ENCODE measurements at regions not wholly inside any gene's neighbourhood (a gene's known extent, or its start where the extent isn't known, plus 50 kb on each side); places are given as distances from the start of the nearest gene placed in this dataset.

DNA sequence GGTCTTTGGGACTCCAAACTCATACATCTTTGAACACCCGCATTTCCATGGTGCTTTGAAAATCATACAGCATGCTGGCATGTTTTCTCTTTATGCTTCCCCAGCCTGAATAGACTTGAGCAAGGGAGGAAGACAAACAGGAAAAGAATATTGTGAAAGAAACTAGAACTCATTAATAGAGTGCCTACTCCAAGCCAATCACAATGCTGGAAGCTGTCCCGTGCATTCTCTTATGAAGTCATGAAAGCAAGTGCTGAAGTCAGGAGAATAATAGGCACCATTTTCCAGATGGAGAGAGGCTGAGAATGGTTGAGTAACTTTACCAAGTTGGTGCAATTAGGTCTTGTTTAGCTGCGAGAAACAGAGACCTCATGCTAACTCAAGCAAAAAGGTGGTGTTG, 102.5 kb upstream of the PTPRT start:
- no peak for TF ChIP-seq ETS1 (IDR thresholded peaks at IDR 0.05)
- TF ChIP-seq ZNF114 (CRISPR knock-in tag; IDR thresholded peaks at IDR 0.05), result no peak
- TF ChIP-seq, protein P1, sequence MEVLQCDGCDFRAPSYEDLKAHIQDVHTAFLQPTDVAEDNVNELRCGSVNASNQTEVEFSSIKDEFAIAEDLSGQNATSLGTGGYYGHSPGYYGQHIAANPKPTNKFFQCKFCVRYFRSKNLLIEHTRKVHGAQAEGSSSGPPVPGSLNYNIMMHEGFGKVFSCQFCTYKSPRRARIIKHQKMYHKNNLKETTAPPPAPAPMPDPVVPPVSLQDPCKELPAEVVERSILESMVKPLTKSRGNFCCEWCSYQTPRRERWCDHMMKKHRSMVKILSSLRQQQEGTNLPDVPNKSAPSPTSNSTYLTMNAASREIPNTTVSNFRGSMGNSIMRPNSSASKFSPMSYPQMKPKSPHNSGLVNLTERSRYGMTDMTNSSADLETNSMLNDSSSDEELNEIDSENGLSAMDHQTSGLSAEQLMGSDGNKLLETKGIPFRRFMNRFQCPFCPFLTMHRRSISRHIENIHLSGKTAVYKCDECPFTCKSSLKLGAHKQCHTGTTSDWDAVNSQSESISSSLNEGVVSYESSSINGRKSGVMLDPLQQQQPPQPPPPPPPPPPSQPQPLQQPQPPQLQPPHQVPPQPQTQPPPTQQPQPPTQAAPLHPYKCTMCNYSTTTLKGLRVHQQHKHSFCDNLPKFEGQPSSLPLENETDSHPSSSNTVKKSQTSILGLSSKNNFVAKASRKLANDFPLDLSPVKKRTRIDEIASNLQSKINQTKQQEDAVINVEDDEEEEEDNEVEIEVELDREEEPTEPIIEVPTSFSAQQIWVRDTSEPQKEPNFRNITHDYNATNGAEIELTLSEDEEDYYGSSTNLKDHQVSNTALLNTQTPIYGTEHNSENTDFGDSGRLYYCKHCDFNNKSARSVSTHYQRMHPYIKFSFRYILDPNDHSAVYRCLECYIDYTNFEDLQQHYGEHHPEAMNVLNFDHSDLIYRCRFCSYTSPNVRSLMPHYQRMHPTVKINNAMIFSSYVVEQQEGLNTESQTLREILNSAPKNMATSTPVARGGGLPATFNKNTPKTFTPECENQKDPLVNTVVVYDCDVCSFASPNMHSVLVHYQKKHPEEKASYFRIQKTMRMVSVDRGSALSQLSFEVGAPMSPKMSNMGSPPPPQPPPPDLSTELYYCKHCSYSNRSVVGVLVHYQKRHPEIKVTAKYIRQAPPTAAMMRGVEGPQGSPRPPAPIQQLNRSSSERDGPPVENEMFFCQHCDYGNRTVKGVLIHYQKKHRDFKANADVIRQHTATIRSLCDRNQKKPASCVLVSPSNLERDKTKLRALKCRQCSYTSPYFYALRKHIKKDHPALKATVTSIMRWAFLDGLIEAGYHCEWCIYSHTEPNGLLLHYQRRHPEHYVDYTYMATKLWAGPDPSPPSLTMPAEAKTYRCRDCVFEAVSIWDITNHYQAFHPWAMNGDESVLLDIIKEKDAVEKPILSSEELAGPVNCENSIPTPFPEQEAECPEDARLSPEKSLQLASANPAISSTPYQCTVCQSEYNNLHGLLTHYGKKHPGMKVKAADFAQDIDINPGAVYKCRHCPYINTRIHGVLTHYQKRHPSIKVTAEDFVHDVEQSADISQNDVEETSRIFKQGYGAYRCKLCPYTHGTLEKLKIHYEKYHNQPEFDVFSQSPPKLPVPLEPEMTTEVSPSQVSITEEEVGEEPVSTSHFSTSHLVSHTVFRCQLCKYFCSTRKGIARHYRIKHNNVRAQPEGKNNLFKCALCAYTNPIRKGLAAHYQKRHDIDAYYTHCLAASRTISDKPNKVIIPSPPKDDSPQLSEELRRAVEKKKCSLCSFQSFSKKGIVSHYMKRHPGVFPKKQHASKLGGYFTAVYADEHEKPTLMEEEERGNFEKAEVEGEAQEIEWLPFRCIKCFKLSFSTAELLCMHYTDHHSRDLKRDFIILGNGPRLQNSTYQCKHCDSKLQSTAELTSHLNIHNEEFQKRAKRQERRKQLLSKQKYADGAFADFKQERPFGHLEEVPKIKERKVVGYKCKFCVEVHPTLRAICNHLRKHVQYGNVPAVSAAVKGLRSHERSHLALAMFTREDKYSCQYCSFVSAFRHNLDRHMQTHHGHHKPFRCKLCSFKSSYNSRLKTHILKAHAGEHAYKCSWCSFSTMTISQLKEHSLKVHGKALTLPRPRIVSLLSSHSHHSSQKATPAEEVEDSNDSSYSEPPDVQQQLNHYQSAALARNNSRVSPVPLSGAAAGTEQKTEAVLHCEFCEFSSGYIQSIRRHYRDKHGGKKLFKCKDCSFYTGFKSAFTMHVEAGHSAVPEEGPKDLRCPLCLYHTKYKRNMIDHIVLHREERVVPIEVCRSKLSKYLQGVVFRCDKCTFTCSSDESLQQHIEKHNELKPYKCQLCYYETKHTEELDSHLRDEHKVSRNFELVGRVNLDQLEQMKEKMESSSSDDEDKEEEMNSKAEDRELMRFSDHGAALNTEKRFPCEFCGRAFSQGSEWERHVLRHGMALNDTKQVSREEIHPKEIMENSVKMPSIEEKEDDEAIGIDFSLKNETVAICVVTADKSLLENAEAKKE (CRISPR knock-in tag; IDR thresholded peaks at IDR 0.05), result no peak
- no peak for TF ChIP-seq NANOG (IDR thresholded peaks at IDR 0.05; ENCODE audit: borderline replicate concordance)
- TF ChIP-seq EZH2phosphoT487 (IDR thresholded peaks at IDR 0.05; ENCODE audit: unreplicated experiment), result no peak
- TF ChIP-seq CTCF (conservative IDR thresholded peaks at IDR 0.05; ENCODE audit: low read depth in 2 of 2), result no peak
- no peak for TF ChIP-seq STAT1 (IDR thresholded peaks at IDR 0.05; ENCODE audit: unreplicated experiment)
- Histone ChIP-seq H3K4me1 (ENCODE audit: insufficient read depth) (no peaks in the 10 kb centered on the region), H3K4me3 (no peak overlapping the region), H3K9me2 (ENCODE audit: insufficient read depth) (no peaks in the 10 kb centered on the region), H3K4me2 (no peak overlapping the region), H3F3A (replicated peaks; ENCODE audit: low read depth) (no peaks in the 10 kb centered on the region), H3K27ac (ENCODE audit: low read depth) (no peak overlapping the region), H4K20me1 (replicated peaks; ENCODE audit: insufficient read depth) (no peaks in the 10 kb centered on the region), H3K27me3 (ENCODE audit: insufficient read depth) (no peaks in the 10 kb centered on the region), H2AFZ (no peak overlapping the region), H3K36me3 (ENCODE audit: insufficient read depth) (no peaks in the 10 kb centered on the region; the same call in 1 of the 2 replicates), H3K79me2 (replicated peaks; ENCODE audit: insufficient read depth) (no peaks in the 10 kb centered on the region)
- Mint-ChIP-seq H3K4me1 (no peaks in the 10 kb centered on the region), H3K27me3 (ENCODE audit: insufficient read depth, low read depth, poor library complexity) (peaks cover 5% of the 10 kb centered on the region), H3K36me3 (ENCODE audit: low read depth) (peaks cover 48% of the 10 kb centered on the region), H3K4me3 (no peak overlapping the region), H3K9me3 (peaks cover 98% of the 10 kb centered on the region), H3K27ac (no peak overlapping the region)
- DNase-seq (ENCODE audit: low spot score) (no peak), ATAC-seq (no peak)

Measured in GM23338 (cell line).